Transverse colon (tissue), 4 donors: ENCODE measurements at regions not wholly inside any gene's neighbourhood (a gene's known extent, or its start where the extent isn't known, plus 50 kb on each side); places are given as distances from the start of the nearest gene placed in this dataset.

Experiments used
- DNase-seq: peaks from one replicate; pipeline ENCODE4 v3.0.0-alpha.2; 2019
- H3K27ac ChIP-seq, 4 donors: fragments of 200-600 bp; sonication (generic); 2 replicates each; pipeline ENCODE4 v1.5.1; 2016 to 2018; ENCODE audit warnings: inconsistent platforms in 4 of 4
- H3K27me3 ChIP-seq: fragments of 200-600 bp; sonication (generic); 2 replicates; pipeline ENCODE4 v1.5.1; 2017; ENCODE audit warnings: inconsistent platforms
- H3K36me3 ChIP-seq, 4 donors: fragments of 200-600 bp; sonication (generic); 2 replicates each; pipeline ENCODE4 v1.5.1; 2017 to 2019; ENCODE audit warnings: inconsistent platforms in 4 of 4
- H3K4me1 ChIP-seq, 4 donors: fragments of 200-600 bp; sonication (generic); 2 replicates each; pipeline ENCODE4 v1.5.1; 2017 to 2020; ENCODE audit warnings: inconsistent platforms in 4 of 4
- H3K4me3 ChIP-seq, 4 donors: fragments of 200-600 bp; sonication (generic); 1 replicate in 1 of 4; 2 replicates in 3 of 4; pipeline versions ENCODE4 v1.5.1 to v1.6.1; 2017 to 2019; ENCODE audit warnings: inconsistent platforms in 4 of 4
- H3K9me3 ChIP-seq, 2 donors: fragments of 200-600 bp; sonication (generic); 2 replicates each; pipeline ENCODE4 v1.5.1; 2017 to 2019; ENCODE audit warnings: inconsistent platforms in 2 of 2
- CTCF ChIP-seq, 5 experiments: fragments of 200-600 bp in 3 of 5; fragments of 450-650 bp in 2 of 5; sonication (generic) in 3 of 5; IDR thresholded peaks; 1 replicate in 2 of 5; 2 replicates in 3 of 5; pipeline ENCODE4 v1.5.1; 2016 to 2017; ENCODE audit warnings: antibody characterized with exemption in 5 of 5, inconsistent platforms in 3 of 5, mild to moderate bottlenecking in 2 of 5, moderate library complexity in 1 of 5
- EP300 ChIP-seq: sonication (generic); formaldehyde crosslinking; IDR thresholded peaks from one replicate; pipeline ENCODE4 v1.6.1; 2017; ENCODE audit warnings: antibody characterized with exemption, low read depth
- POLR2A ChIP-seq: fragments of 450-650 bp; IDR thresholded peaks from one replicate; pipeline ENCODE4 v1.6.1; 2016; ENCODE audit warnings: antibody characterized with exemption, mild to moderate bottlenecking, moderate library complexity
- POLR2AphosphoS5 ChIP-seq, 3 donors: sonication (generic); formaldehyde crosslinking; IDR thresholded peaks; one replicate each; pipeline ENCODE4 v1.6.1; 2016; ENCODE audit warnings: antibody characterized with exemption in 3 of 3
- WGBS, 2 donors: methylation state at CpG; one replicate each; pipeline ENCODE4 v1.1.5; 2018; ENCODE audit warnings: low coverage in 1 of 2; 5-methylcytosine and 5-hydroxymethylcytosine counted together
- in situ Hi-C, 4 donors: fragments of 200-750 bp; cut with MboI; loops; one replicate each; pipeline versions ENCODE4 v1.15.0 to v1.15.1; 2017; ENCODE audit warnings: low sequenced_read_pairs in 3 of 4, low pct_ligation_motif_present in 1 of 4, low pct_unique_long_range_greater_than_20kb in 1 of 4
- intact Hi-C: fragments of 100-400 bp; cut with DNase I; formaldehyde crosslinking; loops from one replicate; pipeline ENCODE4 v1.15.1; 2023; ENCODE audit warnings: low total_unique reads

DNA sequence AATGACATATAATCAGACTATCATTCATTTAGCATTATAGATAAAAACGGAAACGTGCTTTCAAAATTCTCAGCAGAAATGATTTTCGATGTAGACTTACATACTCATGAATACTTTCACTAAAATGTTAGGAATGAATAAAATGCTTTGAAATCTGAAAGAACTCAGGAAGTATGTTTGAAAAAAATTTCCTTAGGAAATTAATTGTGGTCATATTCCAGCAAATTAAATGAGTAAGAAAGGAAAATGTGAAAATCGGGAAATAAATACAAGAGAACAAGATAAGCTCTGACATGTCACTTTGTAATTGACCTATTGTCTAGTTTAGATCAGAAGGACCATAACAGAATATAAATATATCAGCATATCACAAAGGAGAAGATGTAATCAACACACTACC is 981.0 kb upstream of the CDH2 start:
- intact Hi-C loops, result no loop called here
- H3K9me3 ChIP-seq, result no peaks in the 10 kb centered on the region
- no peaks in the 10 kb centered on the region for H3K36me3 ChIP-seq
- DNase-seq, result no peak
- H3K27ac ChIP-seq, result no peak overlapping the region
- H3K27me3 ChIP-seq, result no peaks in the 10 kb centered on the region
- peaks cover 0 to 5% (median 0%) of the 10 kb centered on the region in 4 donors for H3K4me1 ChIP-seq
- TF ChIP-seq CTCF (IDR thresholded peaks at IDR 0.05) (no peak), POLR2A (no peak), EP300 (no peak), POLR2AphosphoS5 (IDR thresholded peaks at IDR 0.05) (no peak)
- 78 to 86% methylated on average over 4 of the region's 4 CpGs for WGBS, 2 donors
- in situ Hi-C loops, result no loop called here
- no peak overlapping the region for H3K4me3 ChIP-seq

DNA sequence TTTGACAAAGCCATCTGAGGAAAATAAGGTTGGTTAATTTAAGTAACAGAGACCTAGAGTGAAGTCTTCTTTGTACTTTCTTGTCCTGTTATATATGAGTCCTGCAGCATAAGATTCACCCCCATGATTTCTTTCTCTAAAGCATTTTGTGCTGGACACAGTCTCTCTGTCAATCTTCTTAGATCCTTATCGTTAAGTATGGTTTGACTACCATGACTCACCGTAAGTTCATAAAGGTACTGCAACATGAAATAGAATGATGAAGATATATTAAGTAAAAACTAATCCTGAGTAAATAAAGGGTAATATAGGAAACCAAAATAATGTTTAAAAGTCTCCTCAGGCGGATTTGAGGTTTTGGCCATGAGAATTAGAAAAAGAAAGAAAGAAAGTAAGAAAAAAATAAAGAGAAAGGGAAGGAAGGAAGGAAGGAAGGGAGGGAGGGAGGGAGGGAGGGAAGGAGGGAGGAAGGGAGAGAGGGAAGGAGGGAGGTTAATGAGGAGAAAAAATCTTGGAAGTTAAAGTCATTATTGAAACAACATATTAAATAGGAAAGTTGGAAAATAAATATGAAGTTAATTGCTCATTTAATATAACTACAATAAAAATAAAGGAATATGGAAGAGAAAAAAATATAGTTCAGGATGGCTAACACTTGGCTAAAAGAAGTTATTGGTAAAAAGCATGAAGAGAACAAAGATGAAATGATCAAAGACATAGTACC is 980.3 kb upstream of the CDH2 start:
- no peaks in the 10 kb centered on the region for H3K36me3 ChIP-seq
- peaks cover 0 to 5% (median 0%) of the 10 kb centered on the region in 4 donors for H3K4me1 ChIP-seq
- WGBS, 2 donors, result 59 to 78% methylated on average over 3 of the region's 3 CpGs
- no peaks in the 10 kb centered on the region for H3K9me3 ChIP-seq
- in situ Hi-C loops, result no loop called here
- TF ChIP-seq POLR2A (no peak), EP300 (no peak), POLR2AphosphoS5 (IDR thresholded peaks at IDR 0.05) (no peak), CTCF (IDR thresholded peaks at IDR 0.05) (no peak)
- no peak overlapping the region for H3K4me3 ChIP-seq
- H3K27me3 ChIP-seq, result no peaks in the 10 kb centered on the region
- no peak for DNase-seq
- intact Hi-C loops, result no loop called here
- no peak overlapping the region for H3K27ac ChIP-seq

GRCh38 chr18:29156531-29156930 is 979.6 kb upstream of the CDH2 start:
- H3K27me3 ChIP-seq, result no peaks in the 10 kb centered on the region
- no peak for DNase-seq
- no peaks in the 10 kb centered on the region for H3K9me3 ChIP-seq
- no peak overlapping the region for H3K4me3 ChIP-seq
- H3K4me1 ChIP-seq, result peaks cover 0 to 5% (median 0%) of the 10 kb centered on the region in 4 donors
- H3K27ac ChIP-seq, result no peak overlapping the region
- WGBS, 2 donors, result 82 to 84% methylated on average over 3 to 4 of the region's 4 CpGs
- in situ Hi-C loops, result no loop called here
- intact Hi-C loops, result no loop called here
- no peaks in the 10 kb centered on the region for H3K36me3 ChIP-seq
- no peak for TF ChIP-seq EP300

- DNase-seq, result no peak
- WGBS, 2 donors, result 61 to 62% methylated on average over 9 of the region's 9 CpGs
- Histone ChIP-seq H3K27ac (no peak overlapping the region), H3K4me3 (no peak overlapping the region), H3K36me3 (no peaks in the 10 kb centered on the region), H3K9me3 (no peaks in the 10 kb centered on the region), H3K4me1 (peaks cover 0 to 5% (median 0%) of the 10 kb centered on the region in 4 donors), H3K27me3 (no peaks in the 10 kb centered on the region)
- TF ChIP-seq EP300 (no peak), POLR2AphosphoS5 (IDR thresholded peaks at IDR 0.05) (peak in 1 of 3 donors; percentile 10)
- intact Hi-C loops (no loop called here), in situ Hi-C loops (no loop called here)
Measured at GRCh38 chr18:29154758-29155725, 978.1 kb upstream of the CDH2 start.

GRCh38 chr18:29154196-29154757 is 977.3 kb upstream of the CDH2 start:
- WGBS, 2 donors, result 72 to 85% methylated on average over 1 of the region's 1 CpG
- H3K4me3 ChIP-seq, result no peak overlapping the region

More at GRCh38 chr18:29154196-29154757, 977.3 kb upstream of the CDH2 start:
- Histone ChIP-seq H3K4me1 (peaks cover 0 to 5% (median 0%) of the 10 kb centered on the region in 4 donors), H3K36me3 (no peaks in the 10 kb centered on the region), H3K27me3 (no peaks in the 10 kb centered on the region), H3K27ac (no peak overlapping the region), H3K9me3 (no peaks in the 10 kb centered on the region)
- in situ Hi-C loops (no loop called here), intact Hi-C loops (no loop called here)
- DNase-seq, result no peak
- TF ChIP-seq POLR2AphosphoS5 (IDR thresholded peaks at IDR 0.05), result no peak
- no peak for TF ChIP-seq POLR2A
- TF ChIP-seq EP300, result no peak
- TF ChIP-seq CTCF (IDR thresholded peaks at IDR 0.05), result no peak
